ENCODE measurements at regions not wholly inside any gene's neighbourhood (a gene's known extent, or its start where the extent isn't known, plus 50 kb on each side); places are given as distances from the start of the nearest gene placed in this dataset.

DNA sequence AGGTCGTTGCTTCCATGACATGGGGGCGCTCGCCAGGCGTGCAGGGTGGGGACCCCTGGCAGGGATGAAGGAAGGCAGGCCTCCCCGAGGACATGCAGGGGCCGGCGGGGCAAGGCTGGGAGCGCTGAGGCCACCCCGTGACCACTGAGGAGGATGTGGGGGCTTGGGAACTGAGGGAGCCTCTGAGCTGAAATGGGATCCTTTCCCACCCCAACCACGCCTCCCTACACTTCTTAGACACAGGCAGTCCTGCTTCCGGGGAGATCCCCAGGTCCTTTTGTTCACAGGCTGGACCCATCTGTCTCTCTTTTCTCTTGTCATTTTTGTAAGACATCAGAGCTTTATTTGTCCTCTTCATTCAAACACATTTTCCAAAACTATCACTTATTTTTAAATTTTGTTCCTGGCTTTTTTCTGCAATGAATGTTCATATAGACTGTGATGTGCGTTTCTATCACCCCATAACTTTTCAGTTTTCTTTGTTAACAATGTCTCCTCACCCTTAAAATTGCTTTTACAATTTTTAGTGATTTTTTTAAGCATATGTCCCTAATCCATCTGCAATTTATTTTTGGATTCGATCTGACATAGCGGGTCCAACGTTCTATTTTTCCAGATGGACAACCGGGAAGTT is 156.7 kb upstream of the BACE2 start:
- DNase-seq (ENCODE audit: low spot score) = no peak
- TF ChIP-seq, protein P1, sequence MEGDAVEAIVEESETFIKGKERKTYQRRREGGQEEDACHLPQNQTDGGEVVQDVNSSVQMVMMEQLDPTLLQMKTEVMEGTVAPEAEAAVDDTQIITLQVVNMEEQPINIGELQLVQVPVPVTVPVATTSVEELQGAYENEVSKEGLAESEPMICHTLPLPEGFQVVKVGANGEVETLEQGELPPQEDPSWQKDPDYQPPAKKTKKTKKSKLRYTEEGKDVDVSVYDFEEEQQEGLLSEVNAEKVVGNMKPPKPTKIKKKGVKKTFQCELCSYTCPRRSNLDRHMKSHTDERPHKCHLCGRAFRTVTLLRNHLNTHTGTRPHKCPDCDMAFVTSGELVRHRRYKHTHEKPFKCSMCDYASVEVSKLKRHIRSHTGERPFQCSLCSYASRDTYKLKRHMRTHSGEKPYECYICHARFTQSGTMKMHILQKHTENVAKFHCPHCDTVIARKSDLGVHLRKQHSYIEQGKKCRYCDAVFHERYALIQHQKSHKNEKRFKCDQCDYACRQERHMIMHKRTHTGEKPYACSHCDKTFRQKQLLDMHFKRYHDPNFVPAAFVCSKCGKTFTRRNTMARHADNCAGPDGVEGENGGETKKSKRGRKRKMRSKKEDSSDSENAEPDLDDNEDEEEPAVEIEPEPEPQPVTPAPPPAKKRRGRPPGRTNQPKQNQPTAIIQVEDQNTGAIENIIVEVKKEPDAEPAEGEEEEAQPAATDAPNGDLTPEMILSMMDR (IDR thresholded peaks at IDR 0.05; ENCODE audit: borderline replicate concordance, control extremely low read depth, extremely low read depth, insufficient read depth, missing control alignments) = no peak
- in situ Hi-C loops (cut with MboI; ENCODE audit: low sequenced_read_pairs, unreplicated experiment) = no loop called here

DNA sequence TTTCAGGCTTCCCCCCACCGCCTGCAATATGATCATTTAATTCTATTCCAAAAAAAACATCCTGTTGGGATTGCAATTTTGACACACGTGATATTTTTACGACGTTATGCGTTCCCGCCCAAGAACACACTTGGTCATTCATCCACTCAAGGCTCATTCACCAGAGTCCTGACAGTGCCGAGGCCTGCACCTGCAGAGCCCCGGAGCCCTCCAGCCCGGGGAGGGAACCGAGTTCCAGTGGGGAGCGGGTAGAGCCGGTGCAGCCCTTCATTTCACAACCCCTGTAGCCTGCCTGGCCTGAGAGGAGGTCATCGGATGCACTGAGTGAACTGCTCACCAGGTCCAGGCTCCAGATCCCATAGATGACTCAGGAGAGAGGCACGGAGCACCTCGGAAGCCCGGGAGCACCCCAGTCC is 156.0 kb upstream of the BACE2 start:
- in situ Hi-C loops (cut with MboI; ENCODE audit: low sequenced_read_pairs, unreplicated experiment) = no loop called here
- no peak for DNase-seq (ENCODE audit: low spot score)
- TF ChIP-seq, protein P1 (IDR thresholded peaks at IDR 0.05; ENCODE audit: borderline replicate concordance, control extremely low read depth, extremely low read depth, insufficient read depth, missing control alignments) = no peak

DNA sequence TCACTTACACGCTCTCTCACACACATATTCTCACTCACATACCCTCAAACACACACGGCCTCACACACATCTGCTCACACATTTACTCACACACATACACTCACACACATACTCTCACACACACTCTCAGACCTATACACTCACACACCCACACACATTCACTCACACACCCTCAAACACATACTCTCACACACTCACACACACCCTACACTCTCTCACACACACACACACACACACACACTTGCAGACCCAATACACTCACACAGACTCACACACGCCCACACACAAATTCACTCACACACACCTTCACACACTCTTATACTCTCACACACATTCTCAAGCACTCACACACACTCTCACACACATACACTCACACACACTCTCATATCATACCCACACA is 155.5 kb upstream of the BACE2 start:
- in situ Hi-C loops (cut with MboI; ENCODE audit: low sequenced_read_pairs, unreplicated experiment) = no loop called here
- no peak for DNase-seq (ENCODE audit: low spot score)
- TF ChIP-seq, protein P1 (IDR thresholded peaks at IDR 0.05; ENCODE audit: borderline replicate concordance, control extremely low read depth, extremely low read depth, insufficient read depth, missing control alignments) = no peak

DNA sequence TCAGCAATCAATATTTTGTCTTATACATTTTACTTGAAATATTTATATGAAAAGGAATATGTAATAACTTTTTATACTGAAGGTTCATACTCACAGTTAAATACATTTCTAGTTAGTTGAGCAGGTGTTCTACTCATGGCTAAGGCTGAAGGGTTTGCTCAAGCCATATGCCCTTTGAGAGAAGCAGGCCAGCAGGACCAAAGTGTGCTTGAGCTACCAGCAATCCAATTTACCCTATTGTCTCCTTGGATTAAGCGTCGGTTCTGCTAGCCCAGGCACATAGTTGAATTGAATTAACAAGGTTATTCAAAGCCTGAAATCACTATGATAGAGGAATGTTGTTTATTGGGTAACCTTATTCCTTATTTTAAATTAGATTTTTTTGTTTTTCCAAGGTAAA is 151.5 kb upstream of the BACE2 start:
- in situ Hi-C loops (cut with MboI; ENCODE audit: low sequenced_read_pairs, unreplicated experiment) = no loop called here
- TF ChIP-seq, protein P1 (IDR thresholded peaks at IDR 0.05; ENCODE audit: borderline replicate concordance, control extremely low read depth, extremely low read depth, insufficient read depth, missing control alignments) = no peak
- no peak for DNase-seq (ENCODE audit: low spot score)

DNA sequence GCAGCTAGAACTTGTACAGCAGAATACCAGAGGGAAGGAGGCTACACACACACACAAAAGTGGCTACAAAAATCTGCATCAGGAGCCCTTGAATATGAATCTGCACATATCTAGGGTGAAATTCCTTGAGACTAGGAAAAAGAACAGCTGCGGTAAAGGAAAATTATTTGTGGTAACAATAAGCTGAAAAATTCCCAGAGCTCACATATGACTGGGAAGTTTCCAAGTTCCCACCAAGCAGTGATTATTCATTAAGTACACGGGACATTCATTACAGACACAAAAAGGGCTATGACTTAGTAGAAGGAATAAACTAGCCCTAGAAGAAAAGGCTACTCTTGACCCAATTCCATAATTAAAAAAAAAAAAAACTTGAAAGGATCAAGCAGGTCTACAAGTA is 149.5 kb upstream of the BACE2 start:
- TF ChIP-seq, protein P1 (IDR thresholded peaks at IDR 0.05; ENCODE audit: borderline replicate concordance, control extremely low read depth, extremely low read depth, insufficient read depth, missing control alignments) = no peak
- DNase-seq (ENCODE audit: low spot score) = no peak
- in situ Hi-C loops (cut with MboI; ENCODE audit: low sequenced_read_pairs, unreplicated experiment) = no loop called here

DNA sequence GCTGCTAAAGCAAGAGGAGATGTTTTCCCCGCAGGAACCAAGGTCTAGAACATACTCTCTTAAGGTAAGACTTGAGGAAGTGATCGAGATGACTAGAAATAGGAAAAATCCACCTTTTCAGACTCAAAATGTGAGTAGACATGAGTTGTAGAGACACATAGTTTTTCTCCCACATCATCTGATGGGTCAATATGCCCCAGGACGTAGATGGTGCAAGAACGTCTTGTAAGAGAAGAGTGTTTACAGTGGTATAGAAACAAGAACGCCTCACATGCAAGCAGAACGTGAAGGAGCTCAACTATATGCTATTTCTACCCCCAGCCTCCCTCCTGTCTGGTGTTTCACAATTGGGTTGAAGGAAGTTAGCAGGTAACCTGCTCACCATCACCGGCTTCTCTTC is 144.0 kb upstream of the BACE2 start:
- DNase-seq (ENCODE audit: low spot score) = no peak
- TF ChIP-seq, protein P1 (IDR thresholded peaks at IDR 0.05; ENCODE audit: borderline replicate concordance, control extremely low read depth, extremely low read depth, insufficient read depth, missing control alignments) = no peak
- in situ Hi-C loops (cut with MboI; ENCODE audit: low sequenced_read_pairs, unreplicated experiment) = no loop called here

All from GM13976 (cell line).